ENCODE measurements at regions not wholly inside any gene's neighbourhood (a gene's known extent, or its start where the extent isn't known, plus 50 kb on each side); places are given as distances from the start of the nearest gene placed in this dataset.

- no peak for TF ChIP-seq CTCF (IDR thresholded peaks at IDR 0.05; ENCODE audit: insufficient read depth, missing control alignments)
- FAIRE-seq (no peak), DNase-seq (ENCODE audit: insufficient read length, low spot score) (no peak)
These were observed 182.7 kb upstream of the GADL1 start for GRCh38 chr3:31077021-31077601.

GRCh38 chr3:31077826-31078225 lies 183.4 kb upstream of the GADL1 start:
- no peak for TF ChIP-seq CTCF (IDR thresholded peaks at IDR 0.05; ENCODE audit: insufficient read depth, missing control alignments)
- FAIRE-seq (no peak), DNase-seq (ENCODE audit: insufficient read length, low spot score) (no peak)

- FAIRE-seq (no peak), DNase-seq (ENCODE audit: insufficient read length, low spot score) (no peak)
- no peak for TF ChIP-seq CTCF (IDR thresholded peaks at IDR 0.05; ENCODE audit: insufficient read depth, missing control alignments)
These were observed 185.2 kb upstream of the GADL1 start for GRCh38 chr3:31079689-31080088.

- DNase-seq (ENCODE audit: insufficient read length, low spot score) (no peak), FAIRE-seq (no peak)
- no peak for TF ChIP-seq CTCF (IDR thresholded peaks at IDR 0.05; ENCODE audit: insufficient read depth, missing control alignments)
These were observed 186.7 kb upstream of the GADL1 start for GRCh38 chr3:31081018-31081662.

GRCh38 chr3:31086148-31086547 lies 191.7 kb upstream of the GADL1 start:
- no peak for TF ChIP-seq CTCF (IDR thresholded peaks at IDR 0.05; ENCODE audit: insufficient read depth, missing control alignments)
- no peak for FAIRE-seq
- no peak for DNase-seq (ENCODE audit: insufficient read length, low spot score)

- TF ChIP-seq CTCF (IDR thresholded peaks at IDR 0.05; ENCODE audit: insufficient read depth, missing control alignments): no peak
- DNase-seq (ENCODE audit: insufficient read length, low spot score): peak; percentile 22
- FAIRE-seq: peak; percentile 91
These were observed 192.2 kb upstream of the GADL1 start for GRCh38 chr3:31086698-31087097.

- no peak for DNase-seq (ENCODE audit: insufficient read length, low spot score)
- no peak for TF ChIP-seq CTCF (IDR thresholded peaks at IDR 0.05; ENCODE audit: insufficient read depth, missing control alignments)
- no peak for FAIRE-seq
These were observed 197.3 kb upstream of the GADL1 start for GRCh38 chr3:31091748-31092147.

All from D721Med (cell line).